MV-4-11 (cell line): ENCODE measurements at regions not wholly inside any gene's neighbourhood (a gene's known extent, or its start where the extent isn't known, plus 50 kb on each side); places are given as distances from the start of the nearest gene placed in this dataset.
A peak's percentile ranks its signal among the peaks of the same experiment; 100 is the strongest.

Experiments used
- DNase-seq: peaks from one replicate; lab custom pipeline; 2025; lab: John Stamatoyannopoulos, UW

DNA sequence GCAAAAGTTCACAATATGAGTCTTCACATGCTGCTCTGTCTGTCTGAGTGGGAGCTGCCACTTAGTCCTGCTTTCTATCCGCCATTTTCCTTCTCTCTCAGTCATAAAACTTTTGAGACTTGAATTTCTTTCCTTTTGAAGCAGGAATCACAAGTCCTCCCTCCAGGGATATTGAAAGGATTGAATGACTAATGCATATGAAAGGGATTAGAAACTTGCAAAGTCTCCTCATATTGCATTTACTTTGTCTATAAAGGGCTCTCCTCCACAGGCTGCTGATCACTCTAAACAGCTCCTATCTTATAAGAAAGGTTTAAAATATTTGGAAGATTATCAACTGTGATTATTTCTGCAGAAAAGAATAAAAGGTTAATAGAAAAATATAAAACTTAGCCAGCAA is 879.1 kb downstream of the ARAP2 start:
- no peak for DNase-seq

DNA sequence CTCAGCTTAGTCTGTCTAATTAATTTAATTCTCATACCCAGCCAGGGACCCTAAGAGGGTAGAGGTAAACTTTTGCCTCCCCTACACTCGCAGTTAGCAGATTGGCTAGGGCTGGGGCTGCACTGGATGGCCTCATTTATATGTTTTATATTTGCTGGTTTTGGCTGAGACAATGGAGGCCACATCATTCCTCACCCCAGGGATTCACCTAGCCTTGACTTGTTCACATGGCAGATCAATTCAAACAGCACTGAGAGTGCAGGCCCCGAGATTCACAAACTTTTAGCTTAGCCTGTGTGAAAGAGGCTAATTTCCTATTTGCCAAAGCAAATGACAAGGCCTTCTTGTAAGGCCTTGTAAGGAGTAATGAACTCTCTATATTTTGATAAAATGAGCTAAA is 844.4 kb downstream of the ARAP2 start:
- DNase-seq, result no peak

DNA sequence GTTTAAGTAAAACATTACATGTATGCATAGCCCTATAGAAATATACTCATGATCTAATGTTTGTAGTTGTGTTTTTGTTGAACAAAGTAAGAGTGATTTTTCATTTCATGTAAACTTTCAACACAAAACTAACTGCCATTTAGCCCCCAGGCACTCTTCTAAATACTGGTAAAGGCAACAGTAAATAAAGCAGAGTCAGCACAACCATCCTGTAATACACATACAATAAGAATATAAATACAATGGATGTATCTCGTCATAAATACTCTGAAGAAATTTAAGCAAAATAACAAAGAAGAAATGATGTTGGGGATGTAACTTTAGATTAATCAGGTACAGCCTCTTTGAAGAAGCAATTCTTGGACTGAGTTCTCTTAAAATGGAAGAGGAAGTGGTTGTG is 821.2 kb downstream of the ARAP2 start:
- no peak for DNase-seq

DNA sequence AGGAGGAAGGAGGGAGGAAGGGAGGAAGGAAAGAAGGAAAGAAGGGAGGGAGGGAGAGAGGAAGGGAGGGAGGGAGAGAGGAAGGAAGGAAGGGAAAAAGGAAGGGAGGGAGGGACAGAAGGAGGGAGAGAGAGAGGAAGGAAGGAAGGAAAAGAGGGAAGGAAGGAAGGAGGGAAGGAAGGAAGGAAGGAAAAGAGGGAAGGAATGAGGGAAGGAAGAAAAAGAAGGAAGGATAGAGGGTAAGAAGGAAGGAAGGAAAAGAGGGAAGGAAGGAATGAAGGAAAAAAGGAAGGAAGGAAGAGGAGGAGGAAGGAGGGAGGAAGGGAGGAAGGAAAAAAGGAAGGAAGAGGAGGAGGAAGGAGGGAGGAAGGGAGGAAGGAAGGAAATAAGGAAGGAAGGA is 796.8 kb downstream of the ARAP2 start:
- no peak for DNase-seq

DNA sequence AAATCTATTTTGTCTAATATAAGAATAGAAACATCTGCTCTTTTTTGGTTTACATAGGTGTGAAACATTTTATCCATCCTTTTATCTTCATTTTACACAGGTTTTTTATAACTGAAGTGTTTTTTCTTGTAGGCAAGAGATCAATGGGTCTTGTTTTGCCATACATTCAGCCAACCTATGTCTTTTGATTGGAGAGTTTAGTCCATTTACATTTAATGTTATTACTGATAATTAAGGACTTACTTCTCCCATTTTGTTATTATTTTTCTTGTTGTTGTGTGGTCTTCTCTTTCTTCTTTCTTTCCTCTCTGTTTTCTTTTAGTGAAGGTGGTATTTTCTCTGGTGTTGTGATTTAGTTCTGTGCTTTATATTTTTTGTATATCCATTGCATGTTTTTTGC is 785.3 kb downstream of the ARAP2 start:
- DNase-seq, result no peak

DNA sequence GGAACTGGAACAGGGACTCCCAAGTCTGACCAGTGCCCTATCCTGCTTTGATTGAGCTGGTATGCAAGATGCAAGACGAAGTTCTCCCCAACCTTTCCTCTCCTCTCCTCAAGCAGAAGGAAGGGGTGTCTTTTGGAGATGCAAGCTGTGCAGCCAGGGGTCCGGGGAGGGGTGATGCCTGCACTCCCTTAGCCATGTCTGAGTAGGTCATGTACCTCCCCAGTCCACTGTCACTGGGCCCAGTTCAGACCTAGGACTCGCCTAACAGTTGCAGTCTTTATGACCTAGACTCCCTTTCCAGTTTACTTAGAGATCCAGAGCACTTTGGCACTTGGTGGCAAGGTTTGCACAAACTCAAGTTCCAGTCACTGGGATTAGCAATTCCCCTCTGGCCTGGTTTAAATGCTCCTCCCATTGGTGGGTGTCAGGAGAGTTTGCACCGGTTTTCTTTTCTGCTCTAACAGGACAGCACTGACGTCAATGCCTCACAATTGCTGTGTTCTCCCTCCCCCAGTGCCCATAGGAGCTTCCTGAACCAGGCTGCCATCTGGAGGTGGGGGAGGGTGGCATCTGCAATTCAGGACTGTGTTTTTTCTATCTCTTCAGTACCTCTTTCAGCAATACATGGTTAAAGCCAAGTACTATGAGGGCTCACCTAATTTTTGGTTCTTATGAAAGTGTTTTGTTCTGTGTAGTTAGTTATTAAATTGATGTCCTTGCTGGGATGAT is 782.2 kb downstream of the ARAP2 start:
- DNase-seq, result no peak

DNA sequence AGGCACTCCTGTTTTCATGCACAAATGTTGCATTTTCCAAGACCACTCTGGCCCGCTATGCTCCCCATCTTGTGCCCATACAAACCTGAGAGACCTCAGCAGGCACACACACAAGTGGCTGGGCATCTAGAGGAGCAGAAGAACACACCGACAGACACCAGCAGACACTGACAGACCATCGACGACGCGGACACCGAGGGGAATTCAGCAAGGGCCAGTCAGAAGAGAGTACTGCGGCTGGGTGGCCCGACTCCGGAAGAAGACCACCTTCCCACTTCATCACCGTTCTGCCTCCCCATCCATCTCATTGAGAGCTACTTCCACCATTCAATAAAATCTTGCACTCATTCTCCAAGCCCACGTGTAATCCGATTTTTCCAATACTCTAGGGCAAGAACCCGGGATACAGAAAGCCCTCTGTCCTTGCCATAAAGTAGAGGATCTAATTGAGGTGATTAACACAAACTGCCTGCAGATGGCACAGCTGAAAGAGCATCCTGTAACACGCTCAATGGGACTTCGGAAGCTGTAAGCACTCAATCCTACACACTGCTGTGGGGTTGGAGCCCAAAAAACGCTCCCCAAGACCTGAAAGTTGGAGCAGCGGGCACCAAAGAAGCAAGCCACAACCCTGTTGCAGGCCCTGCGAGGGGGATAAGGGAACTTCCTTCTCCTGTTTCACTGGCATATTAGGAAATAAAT is 780.9 kb downstream of the ARAP2 start:
- DNase-seq, result no peak

DNA sequence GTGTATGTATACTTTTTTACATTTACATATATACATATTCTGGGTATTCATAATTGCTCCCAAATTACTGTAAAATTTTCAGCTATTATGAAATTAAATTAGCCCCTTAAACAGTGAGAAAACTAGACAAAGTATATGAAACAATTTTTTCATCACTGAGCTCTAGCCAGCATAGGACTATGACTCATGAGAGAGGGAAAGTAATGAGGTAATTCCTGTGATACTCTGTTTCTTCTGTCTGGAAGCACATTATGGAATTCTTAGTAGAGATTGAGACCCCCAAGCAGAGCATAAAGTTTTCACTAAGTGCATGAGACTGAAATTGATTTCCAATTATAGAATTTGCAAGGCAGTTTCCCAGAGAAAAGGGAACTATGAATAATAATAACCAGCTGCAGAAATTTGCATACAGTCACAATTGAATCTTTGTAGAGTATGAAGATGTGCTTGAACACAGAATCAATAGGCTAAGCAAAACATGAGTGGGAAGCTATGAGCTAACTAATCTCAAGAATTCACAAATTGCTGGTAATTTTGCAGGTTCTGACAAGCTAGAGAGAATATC is 779.3 kb downstream of the ARAP2 start:
- no peak for DNase-seq

DNA sequence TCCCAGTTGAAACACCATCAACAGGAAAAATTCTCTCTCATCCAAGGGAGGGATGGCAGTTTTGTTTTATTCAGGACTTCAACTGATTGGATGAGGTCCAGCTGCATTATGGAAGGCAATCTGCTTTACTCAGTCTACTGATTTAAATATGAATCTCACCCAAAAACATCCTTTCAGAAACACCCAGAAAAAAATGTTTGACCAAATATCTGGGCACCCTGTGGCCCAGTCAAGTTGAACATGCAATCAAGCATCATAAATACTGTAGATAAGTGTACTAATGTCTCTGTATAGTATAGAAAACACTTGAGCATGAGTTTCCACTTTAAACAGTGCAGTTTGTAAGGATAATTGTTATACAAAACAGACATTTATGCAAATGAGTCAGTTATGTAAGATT is 753.2 kb downstream of the ARAP2 start:
- no peak for DNase-seq

DNA sequence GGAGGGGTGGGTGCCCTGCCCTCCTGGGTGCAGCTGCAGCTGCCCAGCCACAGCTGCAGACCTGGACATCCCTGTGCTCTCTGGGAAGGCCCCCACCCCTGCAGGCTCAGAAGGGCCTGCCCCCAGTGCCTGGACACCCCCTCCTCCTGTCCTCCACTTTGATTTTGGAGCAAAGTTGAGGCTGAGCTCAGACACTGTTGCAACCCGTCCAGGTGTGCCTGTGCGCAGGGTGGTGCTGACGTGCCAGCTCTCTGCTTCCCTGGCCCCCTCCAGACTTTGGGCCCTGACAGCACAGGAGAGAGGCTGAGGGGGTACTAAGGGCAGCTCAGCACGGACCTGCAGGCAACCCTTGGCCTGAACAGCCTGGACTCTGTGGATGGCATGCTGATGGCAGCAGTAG is 750.3 kb downstream of the ARAP2 start:
- no peak for DNase-seq

DNA sequence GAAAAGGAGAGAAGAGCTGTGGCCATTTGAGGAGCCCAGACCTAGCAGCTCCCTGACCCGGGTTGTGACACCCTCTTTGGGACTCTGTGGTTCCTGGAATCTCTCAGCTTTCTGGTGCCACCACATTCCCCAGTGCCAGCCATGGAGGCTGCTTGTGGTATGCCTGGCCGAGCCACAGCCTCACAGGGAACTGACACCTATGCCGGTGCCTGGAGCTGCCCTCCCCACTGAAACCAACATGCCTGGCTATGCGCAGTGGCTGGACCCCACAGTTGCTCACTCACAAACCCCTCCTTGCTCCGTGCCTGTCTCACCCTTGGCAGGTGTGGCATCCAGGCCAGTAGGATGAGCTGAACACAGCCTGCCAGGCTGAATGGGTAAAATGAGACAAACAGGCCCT is 749.4 kb downstream of the ARAP2 start:
- no peak for DNase-seq

DNA sequence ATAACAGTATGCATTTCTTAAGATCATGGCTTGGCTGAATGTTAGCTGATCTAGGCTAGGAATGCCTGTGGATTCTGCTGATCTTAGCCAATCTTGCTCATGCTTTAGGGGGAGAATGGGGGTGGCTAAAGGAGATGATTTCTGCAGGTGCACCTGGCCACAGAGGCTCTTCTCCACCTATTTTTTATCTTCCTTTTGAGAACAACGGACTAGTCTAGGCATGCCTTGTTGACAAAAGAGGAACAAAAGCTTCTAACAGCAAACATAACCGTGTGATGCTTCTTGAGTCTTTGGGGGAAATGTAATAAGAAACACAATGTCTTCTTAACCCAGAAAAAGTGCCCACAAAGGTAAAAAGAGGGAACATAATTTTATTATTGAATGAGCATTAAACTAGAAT is 743.5 kb downstream of the ARAP2 start:
- DNase-seq, result peak; percentile 44

DNA sequence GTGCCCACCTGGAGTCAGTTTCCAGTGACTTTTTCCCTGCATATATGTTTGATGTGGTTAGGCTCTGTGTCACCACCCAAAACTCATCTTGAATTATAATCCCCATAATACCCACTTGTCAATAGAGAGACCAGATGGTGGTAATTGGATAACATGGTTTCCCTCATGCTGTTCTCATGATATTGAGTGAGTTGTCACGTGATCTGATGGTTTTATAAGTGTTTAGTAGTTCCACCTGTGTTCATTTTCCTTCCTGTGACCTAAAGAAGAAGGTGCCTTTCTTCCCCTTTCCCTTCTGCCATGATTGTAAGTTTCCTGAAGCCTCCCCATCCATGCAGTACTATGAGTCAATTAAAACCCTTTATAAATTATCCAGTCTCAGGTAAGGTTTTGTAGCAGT is 740.9 kb downstream of the ARAP2 start:
- no peak for DNase-seq

DNA sequence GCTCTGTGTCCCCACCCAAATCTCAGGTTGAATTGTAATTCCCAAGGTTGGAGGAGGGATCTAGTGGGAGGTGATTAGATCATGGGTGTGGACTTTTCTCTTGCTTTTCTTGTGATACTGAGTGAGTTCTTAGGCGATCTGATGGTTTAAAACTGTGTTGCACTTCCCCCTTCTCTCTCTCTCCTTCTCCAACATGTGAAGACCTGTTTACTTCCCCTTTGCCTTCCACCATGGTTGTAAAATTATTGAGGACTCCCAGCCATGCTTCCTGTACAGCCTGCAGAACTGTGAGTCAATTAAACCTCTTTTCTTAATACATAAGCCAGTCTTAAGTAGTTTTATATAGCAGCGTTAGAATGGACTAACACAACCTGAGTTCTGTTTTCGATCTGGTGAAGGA is 738.2 kb downstream of the ARAP2 start:
- DNase-seq, result peak; percentile 81

DNA sequence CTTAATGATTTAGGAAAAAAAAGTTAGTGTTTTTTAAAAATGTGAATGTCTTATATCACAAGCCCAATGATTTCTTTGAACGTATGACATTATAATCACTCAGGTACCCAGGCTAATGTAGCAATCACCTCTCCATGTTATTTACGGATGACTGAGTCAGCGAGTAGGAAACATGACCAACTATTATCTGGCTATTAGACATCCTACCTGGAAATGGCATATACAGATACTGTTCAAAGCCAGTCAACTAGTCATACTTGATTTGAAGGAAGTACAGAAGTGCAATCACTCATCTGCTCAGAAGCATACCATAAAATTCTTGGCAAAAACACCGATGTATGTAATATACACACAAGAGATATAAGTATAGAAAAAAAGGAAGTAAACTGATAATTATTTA is 732.5 kb downstream of the ARAP2 start:
- no peak for DNase-seq

DNA sequence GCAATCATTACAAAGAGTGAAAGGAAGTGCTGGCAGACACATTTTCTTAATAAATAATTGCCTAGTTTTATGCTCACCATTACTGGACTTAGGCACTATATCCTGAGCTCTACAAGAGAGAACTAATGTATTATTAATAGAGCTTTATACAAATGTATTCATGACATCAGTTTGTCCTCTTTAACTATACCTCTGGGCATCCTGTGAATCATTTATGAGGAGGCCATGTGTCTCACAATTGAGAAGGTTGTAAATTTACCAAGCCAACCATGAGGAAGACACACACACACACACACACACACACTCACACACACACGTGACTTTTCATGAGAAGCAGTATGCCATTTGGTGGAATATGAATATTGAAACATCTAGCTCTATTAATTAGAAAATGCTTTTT is 728.2 kb downstream of the ARAP2 start:
- DNase-seq, result no peak

DNA sequence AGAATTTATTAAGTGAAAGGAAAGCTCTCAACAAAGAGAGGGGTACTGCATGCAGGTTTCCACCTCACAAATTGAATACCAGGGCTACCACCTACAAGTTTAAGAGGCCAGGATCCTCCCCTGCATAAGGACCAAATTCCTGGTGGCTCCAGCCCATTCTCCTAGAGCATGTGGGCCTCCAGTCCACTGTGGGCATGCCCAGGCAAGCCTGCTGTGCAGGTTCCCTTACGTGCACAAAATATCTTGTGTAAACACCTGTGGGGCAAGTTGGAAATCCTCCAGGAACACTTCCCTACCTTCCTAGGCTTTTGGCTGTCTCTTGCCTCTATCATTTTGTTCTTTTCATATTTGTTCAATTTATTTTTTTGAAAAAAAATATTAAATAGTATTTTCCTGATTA is 724.3 kb downstream of the ARAP2 start:
- DNase-seq, result no peak

DNA sequence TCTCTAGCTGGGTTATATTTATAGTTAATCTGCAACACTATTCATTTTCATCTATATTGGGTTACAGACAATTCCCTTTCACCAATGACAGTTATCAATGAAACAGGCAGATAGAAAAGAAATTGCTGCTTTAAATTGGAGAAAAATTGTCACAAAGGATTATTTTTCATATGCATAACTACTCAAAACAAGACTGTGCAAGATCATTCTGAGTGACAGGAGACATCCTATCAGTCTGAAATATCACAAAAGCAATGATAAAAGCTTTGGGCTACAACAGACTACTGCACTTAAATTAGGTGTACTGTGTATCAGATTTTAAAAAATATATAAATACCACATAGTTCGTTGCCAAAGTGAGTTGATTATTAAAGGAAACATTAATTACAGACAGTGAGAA is 722.6 kb downstream of the ARAP2 start:
- DNase-seq, result no peak

DNA sequence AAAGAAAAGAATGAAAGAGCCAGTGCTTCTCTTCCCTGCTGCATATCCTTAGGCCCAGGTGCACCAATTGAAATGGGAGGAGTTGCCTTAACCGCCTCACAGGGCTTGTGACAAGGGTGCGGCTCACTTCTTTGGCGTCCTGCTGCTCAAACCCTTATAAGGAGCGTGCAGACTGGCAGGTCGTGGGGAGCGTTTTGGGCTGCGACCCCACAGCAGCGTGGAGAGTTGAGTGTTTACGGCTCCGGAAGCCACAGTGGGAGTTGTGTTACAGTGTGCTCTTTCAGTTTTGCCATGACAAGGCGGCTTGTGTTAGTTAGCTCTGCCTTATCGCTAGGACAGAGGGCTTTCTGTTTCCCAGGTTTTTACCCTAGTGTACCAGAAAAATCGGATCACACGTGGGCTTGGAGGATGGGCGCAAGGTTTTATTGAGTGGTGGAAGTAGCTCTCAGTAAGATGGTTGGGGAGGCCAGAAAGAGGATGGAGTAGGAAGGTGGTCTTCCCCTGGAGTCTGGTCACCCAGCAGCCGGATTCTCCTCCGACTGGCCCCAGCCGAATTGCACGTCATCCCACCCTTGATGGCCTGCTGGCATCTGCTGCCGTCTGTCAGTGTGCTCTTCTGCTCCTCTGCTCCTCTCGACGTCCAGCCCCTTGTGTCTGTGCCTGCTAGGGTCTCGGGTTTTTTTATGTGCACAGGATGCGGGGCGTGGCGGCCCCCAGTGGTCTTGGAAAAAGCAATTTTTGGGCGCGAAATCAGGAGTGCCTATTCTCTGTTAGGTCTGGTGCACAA is 718.9 kb downstream of the ARAP2 start:
- DNase-seq, result no peak

DNA sequence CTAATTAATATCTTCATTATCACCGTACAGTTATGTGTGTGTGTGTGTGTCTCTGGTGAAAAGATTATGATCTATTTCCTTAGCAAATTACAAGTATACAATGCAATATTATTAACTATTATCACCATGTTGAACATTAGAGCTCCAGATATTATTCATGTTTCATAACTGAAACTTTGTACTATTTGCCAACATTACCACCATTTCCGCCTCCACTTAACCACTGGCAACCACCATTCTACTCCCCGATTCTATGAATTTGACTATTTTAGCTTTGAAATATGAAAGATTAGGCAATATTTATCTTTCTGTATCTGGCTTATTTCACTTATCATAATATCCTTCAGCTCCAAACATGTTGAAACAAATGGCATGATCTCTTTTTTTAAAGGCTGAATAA is 717.9 kb downstream of the ARAP2 start:
- DNase-seq, result no peak

DNA sequence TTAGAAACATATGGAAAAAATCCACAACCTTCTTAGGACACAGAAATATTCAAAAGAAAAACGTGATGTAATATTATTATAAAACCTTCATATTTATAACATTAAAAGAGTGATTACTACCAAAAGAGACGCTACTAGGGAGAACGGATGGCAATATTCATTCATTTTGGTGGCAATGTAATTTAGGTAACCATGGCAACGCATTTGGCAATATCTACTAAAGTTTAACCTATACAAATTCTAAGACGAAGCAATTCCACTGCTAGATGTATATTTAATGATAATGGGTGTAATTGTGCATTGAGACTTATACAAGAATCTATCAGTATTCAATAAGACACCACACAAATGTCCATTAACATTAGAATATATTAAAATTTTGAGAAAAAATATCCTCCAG is 709.4 kb downstream of the ARAP2 start:
- no peak for DNase-seq

DNA sequence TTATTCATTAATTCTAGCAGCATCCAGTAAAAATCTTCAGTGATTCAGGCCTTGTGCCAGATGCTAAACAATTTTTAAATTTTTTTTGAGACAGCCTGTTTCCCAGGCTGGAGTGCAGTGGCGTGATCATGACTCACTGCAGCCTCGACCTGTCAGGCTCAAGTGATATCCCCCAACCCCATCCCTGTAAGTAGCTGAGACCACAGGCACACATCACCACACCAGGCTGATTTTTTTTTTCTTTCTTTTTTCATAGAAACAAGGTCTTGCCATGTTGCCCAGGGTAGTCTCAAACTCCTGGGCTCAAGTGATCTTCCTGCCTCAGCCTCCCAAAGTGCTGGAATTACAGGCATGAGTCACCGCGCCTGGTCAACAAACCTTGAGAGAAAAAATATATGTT is 705.5 kb downstream of the ARAP2 start:
- DNase-seq, result peak; percentile 34
